NCI-H69 (cell line): ENCODE measurements at regions not wholly inside any gene's neighbourhood (a gene's known extent, or its start where the extent isn't known, plus 50 kb on each side); places are given as distances from the start of the nearest gene placed in this dataset.

Experiments
- DNase-seq: peaks from one replicate; lab custom pipeline; 2025; lab: John Stamatoyannopoulos, UW

DNA sequence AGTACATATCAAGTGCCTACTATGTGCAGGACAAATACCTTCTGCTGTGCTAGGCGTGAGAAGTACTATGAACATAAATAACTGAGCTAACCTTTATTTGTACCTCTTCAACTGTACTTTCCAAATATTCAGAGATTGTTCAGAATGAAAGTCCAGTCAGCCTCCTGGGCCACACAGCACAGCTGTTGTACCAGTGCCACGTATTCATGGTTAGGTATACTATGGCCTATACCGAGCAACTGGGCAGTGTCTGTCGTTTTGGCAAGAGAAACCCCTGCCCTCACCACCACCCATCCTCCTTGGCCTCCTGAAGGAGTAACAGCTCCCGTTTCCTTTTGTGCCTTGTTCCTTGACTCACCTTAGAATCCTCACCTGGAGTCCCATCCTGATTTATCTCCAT lies 53.0 kb downstream of the RASSF10 start:
- DNase-seq = no peak

DNA sequence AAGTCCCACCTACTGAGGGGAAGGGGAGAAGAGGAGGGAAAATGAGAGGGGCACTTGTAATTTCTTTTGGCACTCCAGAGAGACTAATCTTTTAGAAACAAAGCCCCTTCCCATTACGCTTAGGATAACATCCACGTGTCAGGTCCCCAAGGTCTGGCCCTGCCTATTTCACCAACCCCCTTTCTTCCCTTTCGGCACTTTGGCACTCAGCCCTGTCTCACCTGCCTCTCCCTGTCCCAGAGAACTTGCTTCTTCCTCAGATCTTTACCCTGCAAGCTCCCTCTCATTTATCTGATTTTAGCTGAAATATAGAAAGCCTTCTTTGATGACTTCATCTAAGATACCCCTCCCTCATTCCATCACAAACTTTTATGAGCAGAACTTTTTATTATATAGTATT lies 55.5 kb downstream of the RASSF10 start:
- peak; percentile 49 for DNase-seq

DNA sequence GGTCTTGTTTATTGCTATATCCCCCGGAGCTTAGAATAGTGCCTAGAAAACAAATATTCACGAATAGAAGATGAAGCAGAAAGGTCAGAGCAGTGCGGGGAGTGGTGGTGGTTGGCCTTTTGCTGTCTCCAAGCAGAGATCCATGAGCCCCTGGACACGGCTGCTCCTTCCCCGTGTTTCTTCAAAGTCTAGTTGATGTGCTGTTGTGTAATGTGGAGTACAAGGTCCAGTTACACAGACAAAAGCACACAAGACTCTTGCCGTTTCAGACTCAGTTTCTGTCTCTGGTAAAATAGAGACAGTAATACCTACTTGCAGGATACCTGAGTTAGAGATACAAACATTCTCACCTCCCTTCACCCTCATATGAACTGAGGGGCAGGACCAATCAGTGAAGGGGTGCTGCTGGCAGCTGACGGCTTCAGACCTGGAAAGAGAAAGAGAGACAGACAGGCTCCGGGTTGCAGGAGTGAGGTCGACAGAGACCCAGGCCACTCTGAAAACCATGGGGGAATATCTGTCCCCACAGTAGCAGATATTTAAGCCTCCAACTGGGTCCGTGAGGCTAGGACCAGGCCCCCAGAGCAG lies 56.2 kb downstream of the RASSF10 start:
- DNase-seq = no peak

DNA sequence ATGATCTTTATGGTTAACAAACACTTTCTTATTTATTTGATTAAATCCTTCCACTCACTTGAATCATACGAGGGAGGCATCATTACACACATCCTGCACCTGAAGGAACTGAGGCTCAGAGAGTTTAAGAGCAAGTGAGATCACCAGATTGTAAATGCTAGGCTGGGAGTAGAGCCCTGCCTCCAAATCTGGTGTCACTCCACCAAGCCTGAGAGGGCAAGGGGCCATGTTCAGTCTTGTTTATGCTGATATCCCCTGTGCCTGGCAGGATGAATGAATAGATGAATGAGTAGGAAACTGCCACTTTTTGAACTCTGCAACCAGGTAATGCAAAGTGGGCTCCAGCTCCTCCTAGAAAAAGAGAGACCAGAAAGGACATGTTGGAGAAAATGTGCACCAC lies 59.1 kb downstream of the RASSF10 start:
- DNase-seq = no peak

DNA sequence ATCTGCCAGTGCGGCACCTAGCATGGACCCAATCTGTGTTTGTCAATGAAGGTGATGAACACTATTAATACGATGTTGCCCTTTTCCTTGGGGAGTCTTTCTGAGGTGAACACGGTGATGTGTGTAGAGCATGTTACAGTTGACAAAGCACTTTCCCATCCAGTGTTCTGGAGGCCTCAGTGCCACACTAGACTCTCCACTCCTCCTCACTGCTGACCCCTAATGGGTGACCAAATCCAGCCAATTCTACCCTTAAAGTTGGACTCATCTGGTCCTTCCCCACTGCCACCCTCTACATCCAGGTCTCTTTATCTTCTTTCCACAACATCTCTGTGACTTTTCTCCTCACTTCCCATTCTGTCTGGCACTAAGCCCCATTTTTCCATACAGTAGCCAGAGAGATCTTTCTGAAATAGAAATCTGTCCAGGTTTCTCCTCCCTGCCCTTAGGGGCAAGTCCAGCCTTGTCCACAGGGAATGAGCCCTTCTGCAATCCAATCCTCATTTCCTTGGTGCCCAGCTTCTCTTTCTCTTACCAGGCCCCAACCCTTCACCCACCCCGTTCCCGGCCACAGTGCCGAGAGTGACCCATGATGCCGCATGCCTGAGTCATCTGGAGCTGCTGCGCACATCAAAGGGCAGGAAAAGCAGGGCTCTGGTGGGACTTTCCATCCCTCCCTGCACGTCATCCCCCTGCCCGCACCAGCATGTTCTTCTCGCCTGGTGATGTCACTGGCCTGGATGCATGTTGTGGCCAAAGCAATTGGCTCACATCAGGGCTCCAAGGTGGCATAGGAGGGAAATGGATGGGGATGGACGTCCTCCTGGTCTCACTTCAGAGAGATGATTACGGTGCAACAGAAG lies 64.2 kb downstream of the RASSF10 start:
- no peak for DNase-seq

DNA sequence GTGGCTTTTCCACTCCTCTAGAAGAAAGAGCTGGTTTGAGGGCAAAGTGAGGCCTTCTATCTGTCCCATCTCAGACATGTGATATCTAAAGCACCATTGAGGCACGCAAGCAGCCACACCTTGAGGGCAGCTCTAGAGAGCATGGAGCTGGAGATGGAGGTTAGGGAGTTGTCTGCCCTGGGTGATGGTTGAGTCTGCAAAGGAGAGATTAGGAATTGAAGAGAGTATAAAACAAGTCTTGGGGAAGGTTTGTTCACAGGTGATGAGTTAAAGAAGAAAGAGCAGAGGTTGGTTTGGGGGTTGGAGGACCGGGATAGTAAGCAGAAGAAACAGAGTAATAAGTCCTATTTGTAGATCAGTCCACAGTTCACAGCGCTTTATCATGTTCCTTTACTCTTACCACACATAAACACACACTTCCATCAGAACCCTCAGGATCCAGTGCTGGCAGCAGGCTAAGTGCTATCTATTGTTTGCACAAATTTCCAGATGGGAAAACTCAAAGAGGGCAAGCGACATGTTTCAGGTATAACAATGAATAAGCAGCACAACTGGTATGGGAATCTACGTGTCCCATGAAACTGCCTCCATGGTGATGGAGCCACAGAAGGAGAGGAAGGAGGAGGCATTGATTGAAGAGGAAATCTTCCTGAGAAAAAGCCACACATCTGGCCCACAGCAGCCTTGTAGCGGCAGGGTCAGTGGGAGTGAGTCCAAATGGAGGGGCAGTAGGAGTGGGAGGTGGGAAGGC lies 65.8 kb downstream of the RASSF10 start:
- no peak for DNase-seq

DNA sequence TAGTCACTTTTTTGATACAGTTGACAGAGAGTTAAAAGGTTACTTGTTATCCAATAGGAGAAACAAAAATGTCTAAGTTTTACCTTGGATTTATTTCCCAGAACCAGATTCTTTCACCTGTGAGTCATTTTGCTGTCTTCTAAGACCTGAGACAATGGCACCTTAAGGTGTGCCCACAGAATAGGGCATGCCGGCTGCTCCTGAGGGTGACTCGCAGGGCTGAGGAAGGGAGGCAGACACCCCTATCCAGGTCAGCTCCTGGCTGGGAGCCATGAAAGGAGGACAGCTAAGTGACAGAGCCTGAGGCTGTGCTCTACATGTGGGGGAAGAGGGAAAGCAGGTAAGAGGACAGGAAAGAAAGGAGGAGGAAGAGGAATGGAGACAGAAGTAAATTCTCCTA lies 67.8 kb downstream of the RASSF10 start:
- DNase-seq = peak; percentile 38

DNA sequence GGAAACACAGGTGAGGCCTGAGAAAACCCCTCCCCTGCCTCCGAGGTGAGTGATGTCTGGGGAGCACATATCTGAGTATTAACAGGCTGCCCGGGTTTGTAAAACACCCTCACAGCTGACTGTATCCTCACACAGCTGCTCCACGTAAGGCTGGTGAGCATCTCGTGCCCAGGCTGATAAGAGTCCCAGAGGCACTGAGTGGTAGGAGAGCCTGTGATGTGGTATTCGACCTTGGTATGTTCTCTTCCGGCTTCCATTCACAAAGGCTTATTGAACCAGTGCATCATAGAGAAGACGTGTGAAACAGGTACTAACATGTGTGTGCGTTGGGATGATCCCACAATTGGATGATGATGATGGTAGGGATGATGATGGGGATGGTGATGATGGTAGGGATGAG lies 71.7 kb downstream of the RASSF10 start:
- no peak for DNase-seq

DNA sequence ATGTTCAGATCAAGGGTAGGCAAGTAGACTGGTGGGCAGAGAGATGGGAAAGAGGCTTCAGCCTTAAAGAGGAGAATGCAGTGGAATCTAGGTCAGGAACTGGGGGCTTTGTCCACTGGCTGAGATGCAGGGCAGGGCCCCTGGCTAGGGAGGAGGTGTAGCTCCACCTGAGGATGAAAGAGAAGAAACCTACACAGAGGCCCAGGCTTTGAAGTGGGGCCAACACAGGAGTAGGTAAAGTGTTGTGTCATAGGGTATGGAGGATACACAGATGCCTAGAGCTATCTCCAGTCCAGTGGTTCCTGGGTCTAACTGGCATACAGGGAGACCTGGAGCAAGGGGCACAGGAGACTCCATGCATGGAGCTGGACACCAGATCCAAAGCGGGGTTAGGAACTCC lies 73.5 kb downstream of the RASSF10 start:
- DNase-seq = no peak

DNA sequence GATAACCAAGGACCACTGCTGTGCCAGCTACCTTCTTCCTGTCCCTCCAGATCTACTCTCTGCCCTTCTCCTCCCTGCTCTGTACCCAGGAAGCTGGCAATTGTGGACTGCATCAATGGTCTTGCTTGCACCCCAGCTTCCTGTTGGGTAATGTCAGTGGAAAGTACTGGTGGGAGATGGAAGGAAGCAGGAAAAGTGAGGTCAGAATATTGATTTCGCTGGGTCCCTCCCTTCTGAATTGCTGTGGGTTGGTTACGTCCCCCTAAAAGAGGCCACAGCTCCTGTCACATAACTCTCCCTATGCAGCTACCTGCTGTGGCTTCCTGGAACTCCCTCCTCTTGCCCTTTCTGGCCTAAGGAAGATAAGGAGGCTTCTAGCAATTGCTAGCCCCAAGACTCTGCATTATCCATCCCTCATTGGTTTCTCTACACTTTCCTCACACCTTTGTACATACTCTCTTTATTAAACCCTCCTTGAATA lies 81.2 kb downstream of the RASSF10 start:
- no peak for DNase-seq

DNA sequence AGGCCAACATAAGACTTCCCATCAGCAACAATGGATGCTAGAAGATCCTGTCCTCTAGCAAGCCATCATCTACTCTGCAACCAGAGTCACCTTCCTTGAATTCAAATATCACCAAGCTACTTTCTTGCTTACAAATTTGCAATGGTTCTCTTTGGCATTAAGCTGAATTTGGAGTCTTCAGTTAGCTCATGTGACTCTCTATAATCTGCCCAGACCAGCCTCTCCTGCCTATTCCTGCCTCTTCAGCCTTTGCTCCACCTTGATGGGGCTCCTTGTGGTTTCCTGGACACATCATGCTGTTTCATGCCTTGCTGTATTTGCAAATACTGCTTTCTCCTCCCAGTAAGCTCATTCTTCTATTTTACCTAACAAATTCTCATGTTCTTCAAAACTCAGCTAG lies 82.3 kb downstream of the RASSF10 start:
- DNase-seq = no peak

DNA sequence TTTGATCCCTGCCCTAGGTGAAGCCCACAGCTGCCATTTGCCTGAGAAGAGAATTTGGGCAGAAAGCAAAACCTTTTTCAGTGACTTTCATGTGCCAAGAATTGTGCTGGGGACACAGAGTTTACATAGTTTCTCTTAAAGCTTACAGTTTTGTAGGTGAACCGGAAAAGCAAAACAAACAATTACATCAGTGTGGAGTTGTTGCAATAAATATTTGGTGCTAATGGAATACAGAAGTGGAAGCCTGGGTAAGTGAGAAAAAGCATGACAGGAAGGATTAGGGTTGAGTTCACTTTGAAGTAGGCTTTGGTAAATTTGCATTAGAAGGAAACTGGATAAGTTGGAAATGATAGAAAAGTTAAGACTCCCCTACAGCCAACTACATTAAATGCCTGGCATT lies 82.7 kb downstream of the RASSF10 start:
- DNase-seq = no peak

DNA sequence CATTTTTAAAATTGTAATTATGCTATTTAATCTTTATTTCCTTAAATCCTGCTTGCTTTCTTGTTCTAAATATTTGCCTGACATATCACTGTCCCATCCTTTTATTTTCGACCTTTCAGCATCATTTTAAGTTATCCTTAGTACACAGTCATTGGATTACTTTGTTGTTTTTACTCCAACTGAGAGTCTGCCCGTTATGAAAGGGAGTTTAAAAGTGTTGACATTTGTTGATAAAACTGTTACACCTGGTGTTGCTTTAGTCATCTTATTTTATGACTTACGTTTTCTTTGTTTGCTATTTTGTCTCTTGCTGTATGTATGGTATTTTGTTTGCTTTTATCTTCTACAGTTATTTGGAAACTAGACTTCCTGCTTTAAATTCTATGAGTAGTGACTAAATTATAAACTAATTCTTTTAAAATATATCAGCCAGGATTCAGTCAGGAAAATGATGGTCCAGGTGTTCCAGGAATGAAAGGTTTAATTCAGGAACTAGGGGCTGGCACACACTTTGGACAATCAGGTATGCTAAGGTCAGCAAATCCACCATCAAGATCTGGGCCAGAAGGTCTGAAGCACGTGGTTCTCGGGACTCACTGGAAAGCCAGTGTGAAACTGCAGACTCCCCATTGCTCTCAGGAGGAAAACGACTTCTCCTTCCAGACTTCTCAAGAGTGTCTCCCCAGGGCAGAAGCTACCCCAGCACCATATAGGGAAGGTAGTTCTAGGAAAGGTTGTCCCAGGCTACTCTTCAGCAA lies 86.0 kb downstream of the RASSF10 start:
- DNase-seq = peak; percentile 69

DNA sequence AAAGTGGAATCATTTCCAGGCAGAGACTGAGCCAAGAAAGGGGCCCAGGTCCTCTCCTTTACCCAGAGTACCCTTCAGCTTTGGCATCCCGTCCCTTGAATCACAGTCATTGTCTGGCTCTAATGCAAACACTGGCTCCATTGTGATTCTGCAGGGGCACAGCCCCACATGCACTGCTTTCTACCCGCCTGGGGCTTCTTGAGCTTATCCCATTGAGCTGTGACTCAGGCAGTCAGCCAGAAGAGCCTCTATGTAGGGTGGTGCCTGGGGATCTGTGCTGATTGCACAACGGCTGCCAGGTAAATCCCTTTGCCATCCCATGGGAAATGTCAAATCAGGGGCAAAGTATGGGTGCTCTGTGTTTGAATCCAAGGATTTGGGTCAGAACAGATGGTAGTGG lies 88.9 kb downstream of the RASSF10 start:
- peak; percentile 98 for DNase-seq

DNA sequence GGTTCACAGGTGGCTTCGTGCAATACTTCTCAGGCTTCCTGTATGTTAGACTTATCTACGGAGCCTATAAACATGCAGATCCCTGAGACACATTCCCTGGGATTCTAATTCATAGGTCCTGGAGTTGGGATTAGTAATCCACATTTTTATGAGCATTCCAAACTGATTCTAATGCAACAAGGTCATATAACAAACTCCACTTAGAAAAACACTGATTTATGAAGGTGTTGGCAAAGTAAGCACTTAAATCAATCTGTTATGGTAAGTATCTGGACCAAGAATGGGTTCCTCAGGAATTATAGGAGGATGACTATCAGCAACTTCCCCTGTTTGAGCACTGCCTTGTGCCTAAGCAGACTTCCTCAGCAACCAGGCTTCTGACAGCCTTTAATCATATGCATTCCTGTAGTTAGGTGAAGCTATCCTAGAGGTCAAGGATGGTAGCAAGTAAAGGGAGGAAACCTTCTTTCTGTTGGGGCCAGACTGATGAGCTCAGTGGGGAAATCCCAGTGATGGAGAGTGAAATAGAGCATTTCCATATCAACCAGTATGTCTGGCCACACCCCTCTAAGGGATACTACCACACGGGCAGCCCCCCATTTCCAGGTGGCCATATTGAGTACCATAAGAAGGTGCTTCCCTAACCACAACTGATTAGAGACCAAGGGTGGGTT lies 89.6 kb downstream of the RASSF10 start:
- peak; percentile 38 for DNase-seq

DNA sequence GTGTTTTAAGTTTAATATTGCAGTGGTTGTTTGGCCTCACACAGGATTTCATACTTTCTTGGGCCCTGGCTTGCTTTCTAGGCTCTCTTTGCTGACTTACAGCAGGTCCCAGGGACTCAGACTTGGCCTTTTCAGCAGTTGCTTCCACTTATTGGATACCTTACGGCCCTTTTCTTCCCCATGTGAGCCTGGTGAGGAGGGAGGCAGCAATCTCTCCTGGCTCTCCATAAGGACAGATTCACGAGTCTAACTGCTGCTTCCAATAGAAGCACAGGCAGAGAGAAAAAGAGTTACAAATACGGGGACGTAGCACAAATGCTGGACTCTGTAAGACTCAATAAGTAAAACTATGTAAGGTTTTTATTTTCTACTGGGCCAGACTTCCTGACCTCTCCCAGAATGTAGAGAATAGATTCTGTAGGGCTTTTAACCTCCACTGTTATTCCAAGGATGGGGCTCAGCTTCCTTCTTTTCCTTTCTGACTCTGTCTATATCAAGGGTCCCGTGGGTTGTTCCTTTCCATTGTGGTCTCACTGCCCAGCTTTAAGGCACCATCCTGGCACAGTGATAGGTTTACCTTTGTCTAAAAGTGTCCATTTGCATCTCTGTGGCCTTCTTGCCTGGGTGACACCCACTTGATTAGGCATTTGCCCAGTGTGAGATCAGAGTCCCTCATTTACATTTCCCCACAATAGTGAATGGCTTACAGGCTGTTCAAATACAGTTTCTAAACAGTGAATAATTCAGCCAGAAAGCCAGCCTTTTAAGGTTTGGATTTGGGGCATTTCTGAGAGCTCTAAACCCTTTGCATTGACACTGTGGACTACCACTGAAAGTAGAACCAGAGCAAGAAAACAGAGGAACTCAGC lies 92.8 kb downstream of the RASSF10 start:
- peak; percentile 80 for DNase-seq

DNA sequence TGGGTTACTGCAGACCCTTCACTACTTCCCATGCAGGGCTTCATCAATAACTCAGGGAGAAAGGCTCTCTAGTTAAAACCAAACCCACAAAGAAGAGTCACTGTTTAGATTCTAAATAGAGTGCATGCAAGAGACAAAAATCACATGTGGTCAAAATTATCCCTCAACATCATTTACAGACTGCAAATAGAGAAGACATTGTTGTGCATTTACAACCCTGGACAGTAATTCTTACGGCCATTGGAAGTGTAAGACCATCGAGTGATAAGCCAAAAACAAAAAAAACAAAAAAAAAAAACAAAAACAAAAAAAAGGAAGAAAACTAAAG lies 93.4 kb downstream of the RASSF10 start:
- DNase-seq = no peak

DNA sequence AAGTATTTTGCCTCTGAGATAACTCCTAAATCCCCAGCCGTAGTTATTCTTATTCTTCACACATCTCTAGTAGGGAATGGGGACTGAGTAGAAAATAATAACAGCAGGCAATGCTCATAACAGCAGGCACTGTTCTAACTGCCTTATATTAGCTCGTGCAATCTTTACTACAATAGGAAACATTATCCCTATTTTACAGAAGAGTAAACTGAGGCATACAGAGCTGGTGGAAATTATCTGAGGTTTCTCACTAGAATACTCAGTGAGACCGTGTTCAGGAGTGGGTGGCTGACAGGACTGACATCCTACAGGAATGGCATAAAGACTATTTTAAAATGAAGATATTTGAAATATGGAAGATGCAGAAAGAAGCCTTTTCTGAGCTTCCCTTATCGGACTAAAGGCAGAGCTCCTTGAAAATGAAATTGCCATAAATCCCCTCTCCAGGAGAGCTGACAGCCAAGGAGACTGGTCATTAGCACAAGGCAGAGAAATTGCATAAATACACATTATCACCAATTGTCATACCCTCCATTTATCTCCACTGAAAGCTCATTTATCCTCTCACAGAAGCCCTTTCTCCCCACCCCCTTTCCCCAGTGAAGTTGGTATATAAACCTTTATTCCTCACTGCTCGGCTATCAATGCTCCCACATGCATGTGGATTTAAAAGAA lies 93.9 kb downstream of the RASSF10 start:
- DNase-seq = peak; percentile 76

DNA sequence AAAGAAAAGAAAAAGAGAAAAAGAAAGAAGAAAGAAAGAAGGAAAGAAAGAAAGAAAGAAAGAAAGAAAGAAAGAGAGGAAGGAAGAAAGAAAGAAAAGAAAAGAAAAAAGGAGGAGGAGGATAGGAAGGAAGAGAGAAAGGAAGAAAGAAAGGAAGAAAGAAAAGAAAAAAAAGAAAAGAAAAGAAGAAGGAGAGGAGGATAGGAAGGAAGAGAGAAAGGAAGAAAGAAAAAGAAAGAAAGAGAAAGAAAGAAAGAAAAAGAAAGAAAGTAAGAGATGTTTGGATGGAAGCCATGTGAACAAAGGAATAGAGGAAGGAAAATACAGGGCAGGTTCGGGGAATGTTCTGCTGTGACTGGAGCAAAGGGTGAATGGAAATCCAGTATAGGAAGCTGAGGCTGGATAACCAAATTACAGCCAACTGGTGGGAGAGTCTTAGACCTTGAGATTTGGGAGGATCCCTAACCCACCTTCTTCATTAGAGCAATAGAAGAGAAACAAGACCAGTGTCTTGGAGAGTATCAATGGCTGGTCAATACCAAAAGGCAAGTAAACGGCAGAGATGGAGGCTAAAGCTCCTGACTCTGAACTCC lies 94.9 kb downstream of the RASSF10 start:
- no peak for DNase-seq
